ENCODE measurements at regions not wholly inside any gene's neighbourhood (a gene's known extent, or its start where the extent isn't known, plus 50 kb on each side); places are given as distances from the start of the nearest gene placed in this dataset.

DNA sequence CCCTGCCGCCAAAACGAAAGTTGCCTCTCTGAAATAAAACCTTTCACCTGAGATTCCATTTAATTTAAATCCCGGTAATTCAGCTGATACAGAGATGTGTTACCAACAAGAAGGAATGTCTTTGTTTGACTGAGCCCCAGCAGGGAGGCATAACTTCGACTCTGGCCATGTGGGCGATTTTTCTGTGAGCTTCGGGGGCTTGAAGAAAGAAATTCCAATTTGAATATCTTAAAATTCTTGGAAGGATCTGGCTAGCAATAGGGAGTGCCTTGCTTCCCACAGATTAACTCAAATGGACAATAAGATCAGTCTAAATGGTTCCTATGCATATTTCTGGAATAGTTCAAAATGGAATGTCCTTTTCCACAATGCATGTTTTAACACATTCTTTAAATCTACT lies 252.5 kb upstream of the TMPO start:
- Histone ChIP-seq H3K27me3 (ENCODE audit: control insufficient read depth, insufficient read depth, low read length) (no peaks in the 10 kb centered on the region), H3K9ac (ENCODE audit: low read length) (no peak overlapping the region), H3K27ac (ENCODE audit: low read depth, low read length) (no peak overlapping the region), H3K4me1 (ENCODE audit: control insufficient read depth, insufficient read depth, low read length) (no peaks in the 10 kb centered on the region), H3K36me3 (ENCODE audit: control insufficient read depth, insufficient read depth, low read length) (no peaks in the 10 kb centered on the region), H3K4me3 (ENCODE audit: low read length) (no peak overlapping the region)

DNA sequence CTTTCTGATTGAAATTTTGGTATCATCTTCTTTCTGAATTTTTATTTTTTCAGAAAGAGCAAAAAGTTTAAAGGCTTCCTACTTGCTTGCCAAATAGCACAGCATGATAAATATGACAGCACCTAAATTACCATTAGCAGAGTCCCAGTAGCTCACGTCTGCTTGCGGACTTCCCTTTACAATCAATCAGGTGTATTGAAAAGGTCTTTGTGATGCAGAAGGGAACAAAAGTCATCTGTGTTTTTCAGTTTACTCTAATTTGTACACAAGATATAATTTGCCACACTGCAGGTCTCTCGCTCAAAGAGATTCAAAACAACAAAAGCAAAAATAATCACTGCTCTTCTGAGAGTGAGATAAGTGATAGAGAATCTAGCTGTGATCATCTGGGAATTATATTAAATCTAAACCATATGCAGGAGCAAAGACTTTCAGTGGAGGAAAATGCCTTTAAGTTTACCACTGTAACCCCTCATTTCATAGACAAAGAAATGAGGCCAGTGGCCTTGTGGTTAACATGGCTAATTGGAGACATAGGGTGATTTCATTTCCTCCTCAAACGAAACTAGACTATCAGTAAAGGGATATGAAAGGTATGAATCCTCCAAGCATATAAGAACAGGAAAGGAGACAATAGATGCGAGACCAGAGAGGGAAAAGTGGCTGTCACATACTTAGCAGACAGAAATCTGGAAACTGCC lies 240.8 kb upstream of the TMPO start:
- Histone ChIP-seq H3K4me3 (ENCODE audit: low read length) (no peak overlapping the region), H3K36me3 (ENCODE audit: control insufficient read depth, insufficient read depth, low read length) (no peaks in the 10 kb centered on the region), H3K27ac (ENCODE audit: low read depth, low read length) (no peak overlapping the region), H3K9ac (ENCODE audit: low read length) (no peak overlapping the region), H3K4me1 (ENCODE audit: control insufficient read depth, insufficient read depth, low read length) (no peaks in the 10 kb centered on the region), H3K27me3 (ENCODE audit: control insufficient read depth, insufficient read depth, low read length) (no peaks in the 10 kb centered on the region)

DNA sequence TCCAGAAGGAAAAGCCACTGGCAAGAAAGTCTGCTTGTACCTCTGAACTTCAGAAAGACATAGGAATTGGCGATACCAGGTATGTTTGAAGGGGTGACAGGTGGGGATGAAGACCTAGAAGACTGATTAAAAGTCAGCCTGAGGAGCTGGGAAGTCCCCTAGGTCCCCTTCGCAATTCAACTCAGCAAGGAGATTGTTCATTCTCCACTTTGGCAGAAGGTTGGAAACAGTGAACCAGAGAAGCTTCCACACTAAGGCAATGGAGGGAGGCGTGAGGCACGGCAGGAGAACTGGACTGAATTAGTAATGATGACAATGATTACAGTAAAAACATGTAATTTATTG lies 240.3 kb upstream of the TMPO start:
- H3K36me3 ChIP-seq (ENCODE audit: control insufficient read depth, insufficient read depth, low read length): no peaks in the 10 kb centered on the region
- no peaks in the 10 kb centered on the region for H3K27me3 ChIP-seq (ENCODE audit: control insufficient read depth, insufficient read depth, low read length)

DNA sequence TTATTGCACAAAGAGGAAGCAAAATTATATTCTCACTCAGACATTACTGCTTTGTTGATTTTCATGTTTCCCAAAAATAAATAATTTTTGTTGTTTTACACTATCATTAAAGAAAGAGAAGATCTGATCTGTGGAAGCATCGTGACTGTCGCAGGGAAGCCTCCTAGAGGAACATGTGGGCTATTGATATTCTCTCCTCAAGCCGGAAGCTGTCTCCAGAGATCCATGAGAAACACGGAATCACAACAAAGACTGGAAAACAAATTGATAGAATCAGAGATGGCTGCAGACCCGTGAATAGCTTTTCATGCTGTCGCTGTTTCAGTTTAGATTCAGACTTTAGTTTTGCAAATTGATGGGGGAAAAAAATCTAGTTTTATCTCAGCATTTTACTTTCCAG lies 235.2 kb upstream of the TMPO start:
- no peak overlapping the region for H3K9ac ChIP-seq (ENCODE audit: low read length)
- no peaks in the 10 kb centered on the region for H3K36me3 ChIP-seq (ENCODE audit: control insufficient read depth, insufficient read depth, low read length)
- H3K27ac ChIP-seq (ENCODE audit: low read depth, low read length): no peak overlapping the region
- no peak overlapping the region for H3K4me3 ChIP-seq (ENCODE audit: low read length)
- H3K4me1 ChIP-seq (ENCODE audit: control insufficient read depth, insufficient read depth, low read length): no peaks in the 10 kb centered on the region
- H3K27me3 ChIP-seq (ENCODE audit: control insufficient read depth, insufficient read depth, low read length): no peaks in the 10 kb centered on the region

More for the DNA sequence above, 240.3 kb upstream of the TMPO start:
- Histone ChIP-seq H3K4me1 (ENCODE audit: control insufficient read depth, insufficient read depth, low read length) (no peaks in the 10 kb centered on the region), H3K4me3 (ENCODE audit: low read length) (no peak overlapping the region), H3K9ac (ENCODE audit: low read length) (no peak overlapping the region), H3K27ac (ENCODE audit: low read depth, low read length) (no peak overlapping the region)

DNA sequence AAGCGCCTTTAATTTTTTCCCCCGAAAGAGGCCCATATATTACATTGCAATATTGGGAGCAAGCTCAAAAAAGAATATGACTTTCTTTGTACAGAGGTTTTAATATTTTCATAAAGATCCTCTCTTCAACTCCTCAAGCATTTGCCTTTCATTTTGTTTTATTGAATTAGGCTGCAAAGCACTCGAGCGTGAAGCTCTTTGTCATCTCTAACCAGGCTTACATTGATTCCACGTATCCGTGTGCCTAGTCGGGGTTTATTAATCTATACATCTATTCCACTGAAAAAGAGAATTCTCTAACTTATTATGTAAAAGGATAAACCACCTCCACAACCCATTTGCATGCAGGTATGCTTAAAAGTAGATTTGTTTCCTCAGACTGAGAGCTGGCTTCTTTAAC lies 234.8 kb upstream of the TMPO start:
- Histone ChIP-seq H3K9ac (ENCODE audit: low read length) (no peak overlapping the region), H3K27ac (ENCODE audit: low read depth, low read length) (no peak overlapping the region), H3K4me1 (ENCODE audit: control insufficient read depth, insufficient read depth, low read length) (no peaks in the 10 kb centered on the region), H3K27me3 (ENCODE audit: control insufficient read depth, insufficient read depth, low read length) (no peaks in the 10 kb centered on the region), H3K36me3 (ENCODE audit: control insufficient read depth, insufficient read depth, low read length) (no peaks in the 10 kb centered on the region), H3K4me3 (ENCODE audit: low read length) (no peak overlapping the region)

DNA sequence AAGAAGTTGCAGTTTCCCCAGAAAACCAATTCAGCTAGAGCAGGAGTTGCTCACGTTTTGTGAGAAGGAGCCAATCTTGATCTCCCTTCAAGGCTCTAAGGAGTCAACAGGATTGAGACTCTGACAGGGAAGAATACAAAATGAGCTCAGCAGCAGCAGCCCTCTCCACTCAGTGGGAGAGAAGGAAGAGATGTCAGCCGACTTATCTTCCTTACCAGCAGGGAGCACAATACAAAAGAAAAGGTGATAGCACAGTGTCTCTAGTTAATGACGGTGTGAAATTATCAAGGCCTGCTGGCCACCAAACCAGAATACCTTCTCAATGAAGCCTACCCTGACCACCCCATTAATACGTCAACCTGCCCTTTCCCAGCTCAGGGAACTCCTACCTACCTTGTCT lies 223.6 kb upstream of the TMPO start:
- H3K27me3 ChIP-seq (ENCODE audit: control insufficient read depth, insufficient read depth, low read length): no peaks in the 10 kb centered on the region
- H3K4me1 ChIP-seq (ENCODE audit: control insufficient read depth, insufficient read depth, low read length): no peaks in the 10 kb centered on the region
- no peak overlapping the region for H3K9ac ChIP-seq (ENCODE audit: low read length)
- H3K36me3 ChIP-seq (ENCODE audit: control insufficient read depth, insufficient read depth, low read length): no peaks in the 10 kb centered on the region
- H3K27ac ChIP-seq (ENCODE audit: low read depth, low read length): no peak overlapping the region
- no peak overlapping the region for H3K4me3 ChIP-seq (ENCODE audit: low read length)

DNA sequence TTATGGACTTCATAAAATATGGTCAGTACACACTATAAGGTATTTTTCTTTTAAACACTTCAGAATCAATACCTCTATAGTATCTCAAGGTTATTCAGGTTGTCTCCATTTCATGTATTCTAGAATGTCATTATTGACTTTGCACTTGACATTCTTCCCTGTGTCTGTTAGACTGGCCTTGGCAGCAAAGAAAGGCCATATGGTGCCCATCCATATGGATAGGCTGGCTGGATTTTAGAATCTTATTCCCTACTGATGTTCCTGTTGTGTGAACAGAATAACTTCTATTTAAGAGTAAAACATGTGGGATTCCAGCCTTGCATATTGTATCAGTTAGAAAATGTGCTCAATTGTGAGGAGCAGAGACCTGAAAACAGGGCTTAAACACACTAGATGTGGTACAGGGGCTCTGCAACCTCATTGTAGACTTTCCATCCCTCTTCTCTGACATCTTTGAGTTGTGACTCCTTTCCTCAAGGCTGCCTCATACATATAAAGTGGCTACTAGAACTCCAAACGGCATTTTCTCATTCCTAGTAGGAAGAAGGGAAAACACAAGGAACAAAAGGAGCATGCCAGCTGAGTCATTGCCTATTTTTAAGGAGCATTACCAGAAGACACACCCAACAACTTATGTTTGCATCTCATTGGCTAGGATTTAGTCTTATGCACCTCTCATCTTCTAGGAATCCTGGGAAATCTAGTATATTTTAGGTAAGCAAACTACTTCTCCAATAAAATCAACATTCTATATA lies 221.2 kb upstream of the TMPO start:
- Histone ChIP-seq H3K27ac (ENCODE audit: low read depth, low read length) (no peak overlapping the region), H3K4me3 (ENCODE audit: low read length) (no peak overlapping the region), H3K27me3 (ENCODE audit: control insufficient read depth, insufficient read depth, low read length) (no peaks in the 10 kb centered on the region), H3K9ac (ENCODE audit: low read length) (no peak overlapping the region), H3K36me3 (ENCODE audit: control insufficient read depth, insufficient read depth, low read length) (no peaks in the 10 kb centered on the region), H3K4me1 (ENCODE audit: control insufficient read depth, insufficient read depth, low read length) (no peaks in the 10 kb centered on the region)

DNA sequence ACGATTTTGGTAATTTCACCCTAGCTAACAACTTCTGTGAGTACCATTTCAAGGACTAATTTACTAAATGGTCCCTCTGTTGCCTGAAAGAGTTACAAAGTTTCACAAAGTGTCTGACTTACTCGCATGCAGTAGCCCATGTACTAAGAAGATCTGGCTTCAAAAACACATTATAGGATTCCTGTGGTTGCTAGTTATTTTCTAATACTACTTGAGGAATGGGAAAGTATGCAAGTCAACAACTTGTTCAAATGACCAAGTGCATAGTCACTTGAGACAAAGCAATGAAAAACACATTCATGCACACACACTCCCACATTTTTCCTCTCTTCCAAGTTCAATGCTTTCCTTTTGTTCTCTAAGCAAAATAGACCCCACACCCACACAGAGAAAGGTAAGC lies 219.7 kb upstream of the TMPO start:
- no peaks in the 10 kb centered on the region for H3K36me3 ChIP-seq (ENCODE audit: control insufficient read depth, insufficient read depth, low read length)
- H3K9ac ChIP-seq (ENCODE audit: low read length): no peak overlapping the region
- H3K27me3 ChIP-seq (ENCODE audit: control insufficient read depth, insufficient read depth, low read length): no peaks in the 10 kb centered on the region

DNA sequence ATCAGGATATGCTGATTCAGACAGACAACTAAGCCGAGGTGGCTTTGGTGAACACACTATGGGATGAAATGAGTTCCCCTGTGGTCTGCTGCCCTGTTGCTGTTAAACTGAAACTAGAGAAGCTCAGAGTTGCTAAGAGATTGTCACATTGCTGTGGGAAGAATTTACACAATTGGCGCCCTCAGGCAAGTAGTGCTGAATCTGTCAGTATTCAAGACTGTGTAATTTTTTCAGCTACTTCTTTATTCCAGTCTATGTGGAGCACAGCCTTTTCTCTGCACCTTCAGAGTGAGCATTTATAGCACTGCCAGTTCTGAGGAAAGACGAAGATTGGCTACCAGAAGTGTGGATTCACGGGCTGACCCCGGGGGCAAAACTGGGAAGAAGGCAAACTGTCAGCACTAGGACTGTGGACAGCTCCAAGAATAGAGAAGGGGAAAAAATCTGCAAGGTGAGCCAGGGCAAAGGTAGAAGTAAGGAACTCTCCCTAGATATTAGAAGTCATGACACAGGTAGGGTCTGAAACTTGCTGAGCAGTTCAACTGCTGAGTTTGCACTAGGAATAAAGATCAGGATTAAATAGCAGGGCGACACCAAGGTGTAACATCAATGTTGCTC lies 218.8 kb upstream of the TMPO start:
- Histone ChIP-seq H3K36me3 (ENCODE audit: control insufficient read depth, insufficient read depth, low read length) (no peaks in the 10 kb centered on the region), H3K9ac (ENCODE audit: low read length) (no peak overlapping the region), H3K4me3 (ENCODE audit: low read length) (no peak overlapping the region), H3K27me3 (ENCODE audit: control insufficient read depth, insufficient read depth, low read length) (no peaks in the 10 kb centered on the region), H3K27ac (ENCODE audit: low read depth, low read length) (no peak overlapping the region), H3K4me1 (ENCODE audit: control insufficient read depth, insufficient read depth, low read length) (no peaks in the 10 kb centered on the region)

More for the DNA sequence above, 219.7 kb upstream of the TMPO start:
- H3K4me3 ChIP-seq (ENCODE audit: low read length): no peak overlapping the region
- no peaks in the 10 kb centered on the region for H3K4me1 ChIP-seq (ENCODE audit: control insufficient read depth, insufficient read depth, low read length)
- no peak overlapping the region for H3K27ac ChIP-seq (ENCODE audit: low read depth, low read length)

DNA sequence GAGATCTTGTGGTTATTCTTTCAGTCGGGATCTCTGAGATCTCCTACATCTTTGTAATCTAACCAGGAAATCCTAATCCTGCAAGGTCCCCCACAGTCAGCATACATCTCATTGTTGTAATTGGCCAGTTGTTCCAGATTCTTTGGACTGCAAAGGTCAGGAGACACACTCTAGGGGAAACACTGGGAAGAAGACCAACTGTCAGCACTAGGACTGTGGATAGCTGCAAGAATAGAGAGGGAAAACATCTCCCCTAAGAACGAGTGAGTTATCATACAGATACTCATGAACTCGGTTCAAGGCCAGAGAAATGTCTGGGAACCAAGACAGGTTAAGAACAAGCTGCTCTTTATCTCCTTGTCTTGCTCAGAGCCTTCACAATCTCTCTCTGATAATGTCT lies 217.9 kb upstream of the TMPO start:
- no peak overlapping the region for H3K27ac ChIP-seq (ENCODE audit: low read depth, low read length)
- no peaks in the 10 kb centered on the region for H3K27me3 ChIP-seq (ENCODE audit: control insufficient read depth, insufficient read depth, low read length)
- H3K36me3 ChIP-seq (ENCODE audit: control insufficient read depth, insufficient read depth, low read length): no peaks in the 10 kb centered on the region
- no peaks in the 10 kb centered on the region for H3K4me1 ChIP-seq (ENCODE audit: control insufficient read depth, insufficient read depth, low read length)
- H3K4me3 ChIP-seq (ENCODE audit: low read length): no peak overlapping the region
- no peak overlapping the region for H3K9ac ChIP-seq (ENCODE audit: low read length)

DNA sequence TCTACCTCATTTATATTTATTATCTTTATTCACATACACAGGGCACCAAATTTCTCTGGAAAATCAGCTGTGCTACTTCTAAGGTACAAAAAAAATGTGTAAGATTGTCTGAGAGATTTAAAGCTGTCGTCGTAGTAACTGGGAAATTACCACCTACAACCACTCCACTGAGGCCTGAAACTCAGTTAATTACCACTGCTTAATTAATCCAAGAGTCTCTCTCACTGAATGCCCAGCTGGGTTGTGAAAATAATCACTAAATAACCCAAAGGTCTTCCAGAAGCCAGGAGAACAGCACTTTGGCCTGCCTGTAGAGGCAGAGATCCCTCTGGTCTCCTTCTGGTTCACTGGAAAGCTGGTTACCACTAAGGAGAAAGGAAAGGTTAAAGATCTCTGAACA lies 207.2 kb upstream of the TMPO start:
- Histone ChIP-seq H3K4me1 (ENCODE audit: control insufficient read depth, insufficient read depth, low read length) (no peaks in the 10 kb centered on the region), H3K9ac (ENCODE audit: low read length) (no peak overlapping the region), H3K27me3 (ENCODE audit: control insufficient read depth, insufficient read depth, low read length) (no peaks in the 10 kb centered on the region), H3K27ac (ENCODE audit: low read depth, low read length) (no peak overlapping the region), H3K36me3 (ENCODE audit: control insufficient read depth, insufficient read depth, low read length) (no peaks in the 10 kb centered on the region), H3K4me3 (ENCODE audit: low read length) (no peak overlapping the region)

DNA sequence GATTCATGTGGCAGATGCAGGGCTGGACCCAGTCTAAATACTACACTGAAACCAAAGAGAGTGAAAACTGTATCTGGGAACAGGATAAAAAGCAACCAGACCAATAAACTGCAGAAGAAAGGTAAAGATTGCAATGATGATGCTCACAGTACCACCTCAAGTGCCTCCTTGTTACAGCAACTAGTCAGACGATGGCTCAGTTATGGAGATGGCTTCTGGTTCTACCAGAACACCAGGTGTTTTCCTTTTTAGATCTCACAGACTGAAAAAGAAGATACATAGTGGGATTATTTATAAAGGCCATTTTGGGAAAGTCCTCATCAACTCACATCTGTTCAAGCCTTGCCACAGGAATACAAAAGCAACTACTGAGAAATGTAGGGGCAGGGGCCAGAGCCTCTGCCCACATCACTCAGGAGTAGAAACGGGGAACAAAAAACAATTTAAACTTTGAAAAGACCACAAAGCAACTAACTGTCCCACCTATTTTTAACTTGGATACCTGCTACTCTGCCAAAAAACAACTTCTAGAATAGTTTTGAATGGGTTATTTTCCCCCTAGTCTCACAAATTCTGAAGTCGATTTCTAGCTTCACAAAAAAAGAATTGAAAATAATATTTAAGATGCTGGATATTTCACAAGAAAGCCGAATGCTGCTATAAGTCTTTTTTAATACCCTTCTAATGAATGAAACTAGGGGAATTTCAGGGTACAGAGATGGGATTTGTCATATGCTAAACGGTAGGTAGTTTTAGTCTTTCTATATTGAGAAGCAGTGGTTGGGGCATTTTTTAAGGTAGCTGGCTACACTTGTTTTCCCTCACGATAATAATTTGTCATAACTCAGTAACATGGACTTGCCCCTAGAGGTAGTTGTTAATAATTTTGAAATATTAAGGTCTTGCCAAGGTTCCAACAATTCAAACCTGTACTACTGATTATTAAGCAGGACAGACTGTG lies 197.2 kb upstream of the TMPO start:
- Histone ChIP-seq H3K36me3 (ENCODE audit: control insufficient read depth, insufficient read depth, low read length) (no peaks in the 10 kb centered on the region), H3K9ac (ENCODE audit: low read length) (no peak overlapping the region), H3K4me3 (ENCODE audit: low read length) (no peak overlapping the region), H3K27me3 (ENCODE audit: control insufficient read depth, insufficient read depth, low read length) (no peaks in the 10 kb centered on the region), H3K4me1 (ENCODE audit: control insufficient read depth, insufficient read depth, low read length) (no peaks in the 10 kb centered on the region), H3K27ac (ENCODE audit: low read depth, low read length) (no peak overlapping the region)
